HG03378 (cell line): ENCODE measurements at regions not wholly inside any gene's neighbourhood (a gene's known extent, or its start where the extent isn't known, plus 50 kb on each side); places are given as distances from the start of the nearest gene placed in this dataset.

Experiments used
- ATAC-seq: cut with Tn5 transposase; IDR thresholded peaks from one replicate; pipeline ENCODE4 v1.9.1; 2021; ENCODE audit warnings: mild to moderate bottlenecking, moderate library complexity; ENCODE audit not compliant: unreplicated experiment

GRCh38 chr1:4305526-4306301, 348.7 kb upstream of the AJAP1 start:
- ATAC-seq, result no peak

- no peak for ATAC-seq
Observed at GRCh38 chr1:4306559-4307467, 347.6 kb upstream of the AJAP1 start.

GRCh38 chr1:4307468-4307845, 347.0 kb upstream of the AJAP1 start:
- ATAC-seq, result no peak

GRCh38 chr1:4307911-4308545, 346.4 kb upstream of the AJAP1 start:
- ATAC-seq, result no peak

- ATAC-seq, result no peak
Observed at GRCh38 chr1:4308806-4309205, 345.6 kb upstream of the AJAP1 start.

GRCh38 chr1:4309676-4310320, 344.6 kb upstream of the AJAP1 start:
- no peak for ATAC-seq

- no peak for ATAC-seq
Observed at GRCh38 chr1:4310396-4310923, 343.9 kb upstream of the AJAP1 start.

GRCh38 chr1:4312024-4312423, 342.4 kb upstream of the AJAP1 start:
- ATAC-seq, result no peak

GRCh38 chr1:4315202-4315601, 339.2 kb upstream of the AJAP1 start:
- no peak for ATAC-seq

GRCh38 chr1:4317207-4317606, 337.2 kb upstream of the AJAP1 start:
- no peak for ATAC-seq

GRCh38 chr1:4318720-4319119, 335.7 kb upstream of the AJAP1 start:
- ATAC-seq, result no peak

GRCh38 chr1:4319496-4319895, 334.9 kb upstream of the AJAP1 start:
- no peak for ATAC-seq

GRCh38 chr1:4322881-4323280, 331.5 kb upstream of the AJAP1 start:
- no peak for ATAC-seq

GRCh38 chr1:4323309-4323708, 331.1 kb upstream of the AJAP1 start:
- ATAC-seq, result no peak

GRCh38 chr1:4324525-4324924, 329.9 kb upstream of the AJAP1 start:
- no peak for ATAC-seq

GRCh38 chr1:4327142-4327541, 327.3 kb upstream of the AJAP1 start:
- ATAC-seq, result no peak

GRCh38 chr1:4328402-4329071, 325.9 kb upstream of the AJAP1 start:
- no peak for ATAC-seq

GRCh38 chr1:4330805-4331766, 323.3 kb upstream of the AJAP1 start:
- no peak for ATAC-seq

- ATAC-seq, result no peak
Observed at GRCh38 chr1:4331767-4332163, 322.6 kb upstream of the AJAP1 start.
